ENCODE measurements at regions not wholly inside any gene's neighbourhood (a gene's known extent, or its start where the extent isn't known, plus 50 kb on each side); places are given as distances from the start of the nearest gene placed in this dataset.

- no peak for DNase-seq
These were observed 234.4 kb upstream of the GPRIN3 start for GRCh38 chr4:89541998-89542397.

- peak; percentile 33 for DNase-seq
These were observed 232.5 kb upstream of the GPRIN3 start for GRCh38 chr4:89539797-89540711.

GRCh38 chr4:89539374-89539773 is 231.8 kb upstream of the GPRIN3 start:
- peak; percentile 11 for DNase-seq

GRCh38 chr4:89538886-89539285 is 231.3 kb upstream of the GPRIN3 start:
- no peak for DNase-seq

- no peak for DNase-seq
These were observed 230.6 kb upstream of the GPRIN3 start for GRCh38 chr4:89538171-89538570.

GRCh38 chr4:89537281-89537680 is 229.7 kb upstream of the GPRIN3 start:
- no peak for DNase-seq

- DNase-seq, result no peak
These were observed 227.7 kb upstream of the GPRIN3 start for GRCh38 chr4:89535251-89535650.

- DNase-seq, result no peak
These were observed 226.8 kb upstream of the GPRIN3 start for GRCh38 chr4:89534356-89534755.

GRCh38 chr4:89531932-89532640 is 224.5 kb upstream of the GPRIN3 start:
- DNase-seq, result no peak

GRCh38 chr4:89528526-89529133 is 221.0 kb upstream of the GPRIN3 start:
- no peak for DNase-seq

- DNase-seq, result no peak
These were observed 214.2 kb upstream of the GPRIN3 start for GRCh38 chr4:89521826-89522225.

GRCh38 chr4:89519771-89520320 is 212.2 kb upstream of the GPRIN3 start:
- DNase-seq, result no peak

- no peak for DNase-seq
These were observed 210.7 kb upstream of the GPRIN3 start for GRCh38 chr4:89518259-89518658.

GRCh38 chr4:89514811-89515210 is 207.2 kb upstream of the GPRIN3 start:
- DNase-seq, result no peak

GRCh38 chr4:89511776-89512175 is 204.2 kb upstream of the GPRIN3 start:
- DNase-seq, result no peak

GRCh38 chr4:89509708-89510281 is 202.2 kb upstream of the GPRIN3 start:
- peak; percentile 81 for DNase-seq

GRCh38 chr4:89506866-89507491 is 199.4 kb upstream of the GPRIN3 start:
- no peak for DNase-seq

GRCh38 chr4:89502581-89502980 is 195.0 kb upstream of the GPRIN3 start:
- DNase-seq, result no peak

GRCh38 chr4:89497517-89498308 is 190.1 kb upstream of the GPRIN3 start:
- DNase-seq, result no peak

- DNase-seq, result no peak
These were observed 189.3 kb upstream of the GPRIN3 start for GRCh38 chr4:89496851-89497250.

GRCh38 chr4:89493367-89493766 is 185.8 kb upstream of the GPRIN3 start:
- no peak for DNase-seq

Data from activated CD4-positive, alpha-beta T cell treated with anti-CD3 and anti-CD28 coated beads, Interleukin-10, Interleukin-2, amounts not matched to agents 100 ng/mL and 50 ng/mL, durations not matched to agents 16 hours and 8 hours (primary cell).